PC-3 (cell line): ENCODE measurements at regions not wholly inside any gene's neighbourhood (a gene's known extent, or its start where the extent isn't known, plus 50 kb on each side); places are given as distances from the start of the nearest gene placed in this dataset.
A peak's percentile ranks its signal among the peaks of the same experiment; 100 is the strongest.
"Not testable (repeated sequence)": the region's sequence is repeated elsewhere in the genome, so short reads cannot be mapped to it uniquely, and the experiment has no call there.

Source experiments
- ATAC-seq: fragments of 200-7000 bp; cut with Tn5 transposase; 2 replicates; pipeline ENCODE4 v1.9.1; 2020; ENCODE audit warnings: mild to moderate bottlenecking, moderate library complexity
- BruUV-seq: library from RNA; stranded (reverse); fragments of 400-500 nt; replicated peaks from 2 replicates; lab custom pipeline; 2021; lab: Mats Ljungman, UMichigan
- CTCF ChIA-PET: fragments of 300-600 bp; sonication (Branson Sonifier 250); formaldehyde crosslinking; loops from one replicate; lab custom pipeline; 2022; ENCODE audit warnings: antibody characterized with exemption; lab: Charles Lee
- POLR2A ChIA-PET: fragments of 300-600 bp; sonication (Branson Sonifier 250); formaldehyde crosslinking; loops from one replicate; lab custom pipeline; 2022; ENCODE audit warnings: antibody characterized with exemption; ENCODE audit not compliant: unreplicated experiment; lab: Charles Lee
- DNase-seq: peaks from one replicate; pipeline ENCODE4 v3.0.0-alpha.2; 2015
- H2AFZ ChIP-seq: fragments of 300-600 bp; sonication (generic); 2 replicates; pipeline ENCODE4 v1.6.0; 2016; ENCODE audit warnings: antibody characterized with exemption, low read length
- H3F3A ChIP-seq: fragments of 300-600 bp; sonication (generic); one replicate; pipeline ENCODE4 v1.6.0; 2017; ENCODE audit warnings: antibody characterized with exemption, low read length, control low read depth, mild to moderate bottlenecking; ENCODE audit not compliant: unreplicated experiment
- H3K27ac ChIP-seq: fragments of 300-600 bp; sonication (generic); 2 replicates; pipeline ENCODE4 v1.5.1; 2016; ENCODE audit warnings: mild to moderate bottlenecking, low read length
- H3K27me3 ChIP-seq: fragments of 300-600 bp; sonication (generic); 2 replicates; pipeline ENCODE4 v1.6.1; 2016; ENCODE audit warnings: low read length, mixed read lengths
- H3K36me3 ChIP-seq: fragments of 300-600 bp; sonication (generic); 2 replicates; pipeline ENCODE4 v1.6.1; 2016; ENCODE audit warnings: low read depth, mixed run types, low read length, mixed read lengths
- H3K4me1 ChIP-seq: fragments of 300-600 bp; sonication (generic); 2 replicates; pipeline ENCODE4 v1.5.1; 2016; ENCODE audit warnings: low read length; ENCODE audit not compliant: insufficient read depth
- H3K4me2 ChIP-seq: fragments of 300-600 bp; sonication (generic); 2 replicates; pipeline ENCODE4 v1.6.0; 2016; ENCODE audit warnings: low read length
- H3K4me3 ChIP-seq: fragments of 300-600 bp; sonication (generic); 2 replicates; pipeline ENCODE4 v1.5.1; 2016; ENCODE audit warnings: mild to moderate bottlenecking, low read length, mixed read lengths
- H3K79me2 ChIP-seq: fragments of 300-600 bp; sonication (generic); 2 replicates; pipeline ENCODE4 v1.6.1; 2017; ENCODE audit warnings: low read length, mixed read lengths
- H3K9ac ChIP-seq: fragments of 300-600 bp; sonication (generic); 2 replicates; pipeline ENCODE4 v1.6.0; 2016; ENCODE audit warnings: mild to moderate bottlenecking, low read length
- H3K9me2 ChIP-seq: fragments of 300-600 bp; sonication (generic); replicated peaks from 2 replicates; pipeline ENCODE4 v1.6.1; 2016; ENCODE audit warnings: mixed run types, low read length, mixed read lengths
- H3K9me3 ChIP-seq: fragments of 300-600 bp; sonication (generic); 2 replicates; pipeline ENCODE4 v1.6.1; 2016; ENCODE audit warnings: low read length, mixed read lengths
- H4K20me1 ChIP-seq: fragments of 300-600 bp; sonication (generic); 2 replicates; pipeline ENCODE4 v1.6.1; 2016; ENCODE audit warnings: low read length, mixed read lengths
- intact Hi-C: fragments of 100-400 bp; cut with micrococcal nuclease; formaldehyde crosslinking; loops from 2 replicates; pipeline ENCODE4 v1.9.0; 2023

DNA sequence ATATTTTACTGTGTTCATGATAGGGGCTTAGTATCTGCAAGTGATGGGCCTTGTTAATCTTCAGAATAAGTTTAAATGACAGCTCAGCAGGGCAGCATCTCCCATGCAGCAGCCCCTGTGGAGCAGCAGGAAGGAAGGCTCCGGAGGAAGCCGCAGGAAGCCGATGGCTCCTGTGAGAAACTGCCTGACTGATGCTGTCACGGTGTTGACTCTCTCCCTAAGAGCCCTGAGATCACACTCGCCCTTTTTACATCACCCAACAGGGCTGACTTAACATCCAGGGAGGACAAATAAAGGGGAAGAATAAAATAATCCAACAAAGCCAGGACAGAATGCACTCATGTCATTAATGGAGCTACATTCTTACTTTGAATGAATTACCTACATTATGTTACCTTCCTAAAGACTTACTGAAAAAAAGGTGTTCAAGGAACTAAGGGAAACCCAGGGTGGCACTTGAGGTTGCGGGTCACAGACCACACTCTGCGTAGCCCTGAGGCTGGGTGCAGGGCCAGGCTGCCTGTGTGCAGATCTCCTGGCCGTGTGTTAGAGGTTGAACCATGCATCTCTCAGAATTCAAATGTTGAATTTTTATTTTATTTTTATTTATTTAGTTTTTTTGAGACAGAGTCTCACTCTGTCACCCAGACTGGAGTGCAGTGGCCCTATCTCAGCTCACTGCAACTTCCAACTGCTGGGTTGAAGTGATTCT is 102.5 kb upstream of the ZNF658 start:
- H3K9ac ChIP-seq, H2AFZ ChIP-seq, intact Hi-C loops, H3F3A ChIP-seq, DNase-seq, H3K4me1 ChIP-seq, BruUV-seq, H3K4me3 ChIP-seq, H3K79me2 ChIP-seq, H3K4me2 ChIP-seq, H3K9me3 ChIP-seq, H4K20me1 ChIP-seq, CTCF ChIA-PET, H3K27ac ChIP-seq, H3K27me3 ChIP-seq, ATAC-seq, H3K9me2 ChIP-seq, H3K36me3 ChIP-seq, POLR2A ChIA-PET: not testable (repeated sequence)

- POLR2A ChIA-PET, ATAC-seq, H2AFZ ChIP-seq, BruUV-seq, H3K9me3 ChIP-seq, H3K4me1 ChIP-seq, H3K27ac ChIP-seq, H3K9ac ChIP-seq, intact Hi-C loops, H4K20me1 ChIP-seq, H3K79me2 ChIP-seq, H3F3A ChIP-seq, H3K36me3 ChIP-seq, DNase-seq, CTCF ChIA-PET, H3K4me3 ChIP-seq, H3K9me2 ChIP-seq, H3K27me3 ChIP-seq, H3K4me2 ChIP-seq: not testable (repeated sequence)
These were observed 96.9 kb upstream of the ZNF658 start for GRCh38 chr9:66803619-66804018.

- H3K4me2 ChIP-seq, H2AFZ ChIP-seq, CTCF ChIA-PET, H3K9ac ChIP-seq, BruUV-seq, H3K4me1 ChIP-seq, H3K9me2 ChIP-seq, H3K4me3 ChIP-seq, H3K36me3 ChIP-seq, H3K27ac ChIP-seq, DNase-seq, POLR2A ChIA-PET, H3K27me3 ChIP-seq, H3K9me3 ChIP-seq, H3F3A ChIP-seq, intact Hi-C loops, H4K20me1 ChIP-seq, H3K79me2 ChIP-seq, ATAC-seq: not testable (repeated sequence)
These were observed 90.3 kb upstream of the ZNF658 start for GRCh38 chr9:66810247-66810646.

DNA sequence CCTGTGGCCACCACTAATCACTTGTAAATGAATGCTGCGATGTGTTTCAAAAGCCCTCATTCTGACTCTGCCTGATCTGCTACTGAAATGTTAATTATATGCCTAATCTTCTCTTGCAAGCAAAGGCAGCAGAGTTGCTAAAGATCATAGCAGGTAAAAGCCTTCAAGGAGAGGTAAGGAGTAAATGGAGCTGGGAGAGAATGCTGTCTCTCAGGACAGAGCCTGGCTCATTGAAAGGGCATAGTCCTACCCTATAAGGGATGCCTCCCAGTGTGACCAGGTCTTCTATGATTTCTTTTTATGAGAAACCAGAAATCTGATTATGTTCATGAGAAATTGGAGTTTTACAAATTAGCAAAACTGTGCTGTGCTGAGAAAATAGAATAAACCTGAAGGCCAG is 88.2 kb upstream of the ZNF658 start:
- not testable (repeated sequence) for BruUV-seq

DNA sequence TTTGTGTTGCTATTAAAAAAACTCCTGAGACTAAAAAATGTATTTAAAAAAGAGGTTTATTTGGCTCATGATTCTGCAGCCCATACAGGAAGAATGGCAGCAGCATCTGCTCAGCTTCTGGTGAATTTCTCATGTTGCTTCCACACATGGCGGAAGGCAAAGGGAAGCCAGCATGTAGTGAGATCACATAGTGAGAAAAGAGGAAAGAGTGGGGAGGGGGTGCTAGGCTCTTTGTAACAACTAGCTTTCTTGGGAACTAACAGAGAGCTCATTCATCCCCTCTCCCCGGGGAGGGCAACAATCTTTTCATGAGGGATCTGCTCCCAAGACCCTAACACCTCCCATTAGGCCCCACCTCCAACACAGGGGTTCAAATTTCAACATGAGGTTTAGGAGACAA is 87.6 kb upstream of the ZNF658 start:
- H3K9me3 ChIP-seq, CTCF ChIA-PET, ATAC-seq, BruUV-seq, H3K4me3 ChIP-seq, H4K20me1 ChIP-seq, H2AFZ ChIP-seq, H3K4me2 ChIP-seq, H3K4me1 ChIP-seq, POLR2A ChIA-PET, H3K9me2 ChIP-seq, H3K79me2 ChIP-seq, H3K36me3 ChIP-seq, DNase-seq, H3K27me3 ChIP-seq, intact Hi-C loops, H3F3A ChIP-seq, H3K27ac ChIP-seq, H3K9ac ChIP-seq: not testable (repeated sequence)

More for the DNA sequence above, 88.2 kb upstream of the ZNF658 start:
- DNase-seq, H3K4me1 ChIP-seq, H3F3A ChIP-seq, intact Hi-C loops, CTCF ChIA-PET, H3K36me3 ChIP-seq, H3K4me2 ChIP-seq, H3K9me2 ChIP-seq, H3K9ac ChIP-seq, H3K4me3 ChIP-seq, H4K20me1 ChIP-seq, H3K9me3 ChIP-seq, H3K27ac ChIP-seq, POLR2A ChIA-PET, H3K27me3 ChIP-seq, H2AFZ ChIP-seq, ATAC-seq, H3K79me2 ChIP-seq: not testable (repeated sequence)

DNA sequence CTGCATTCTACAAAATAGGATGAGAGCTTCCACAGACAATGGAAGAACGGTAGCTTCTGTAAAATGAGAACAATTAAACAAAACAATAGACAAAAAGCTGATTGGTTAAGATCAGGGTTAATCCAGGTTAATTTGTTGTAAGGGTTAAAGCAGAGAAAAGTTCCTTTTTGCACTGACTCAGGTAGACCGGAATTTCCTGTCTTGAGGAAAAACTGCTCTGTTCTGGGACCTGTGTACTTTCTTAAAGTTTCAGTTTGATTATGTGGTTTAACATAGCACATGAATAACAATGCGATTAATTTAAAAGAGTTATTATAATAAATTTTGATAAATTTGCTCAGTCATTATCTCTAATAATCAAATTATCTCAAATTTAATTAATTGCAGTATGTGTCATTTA is 86.5 kb upstream of the ZNF658 start:
- H3K27me3 ChIP-seq, intact Hi-C loops, DNase-seq, H3K4me2 ChIP-seq, H3F3A ChIP-seq, H3K4me3 ChIP-seq, H2AFZ ChIP-seq, BruUV-seq, H3K27ac ChIP-seq, CTCF ChIA-PET, H3K9me3 ChIP-seq, H3K4me1 ChIP-seq, H3K79me2 ChIP-seq, H3K36me3 ChIP-seq, H3K9me2 ChIP-seq, H3K9ac ChIP-seq, POLR2A ChIA-PET, H4K20me1 ChIP-seq: not testable (repeated sequence)
- ATAC-seq = peak; percentile 75

- H2AFZ ChIP-seq, H3K4me2 ChIP-seq, H3K4me3 ChIP-seq, intact Hi-C loops, H3K27ac ChIP-seq, H3K9me2 ChIP-seq, H3F3A ChIP-seq, H3K4me1 ChIP-seq, H3K36me3 ChIP-seq, H3K9ac ChIP-seq, H4K20me1 ChIP-seq, H3K27me3 ChIP-seq, POLR2A ChIA-PET, H3K9me3 ChIP-seq, H3K79me2 ChIP-seq, CTCF ChIA-PET, BruUV-seq: not testable (repeated sequence)
- DNase-seq (peak; percentile 45), ATAC-seq (peak; percentile 100)
These were observed 81.0 kb upstream of the ZNF658 start for GRCh38 chr9:66819510-66819909.
